Panc1 (cell line): ENCODE measurements at regions not wholly inside any gene's neighbourhood (a gene's known extent, or its start where the extent isn't known, plus 50 kb on each side); places are given as distances from the start of the nearest gene placed in this dataset.

Experiments used
- ATAC-seq: fragments of 200-7000 bp; cut with Tn5 transposase; 2 replicates; pipeline ENCODE4 v1.9.1; 2020; ENCODE audit warnings: mild to moderate bottlenecking, moderate library complexity
- BruUV-seq: library from RNA; stranded (reverse); fragments of 400-500 nt; replicated peaks from 2 replicates; lab custom pipeline; 2021; lab: Mats Ljungman, UMichigan
- CTCF ChIA-PET: fragments of 300-600 bp; sonication (Branson Sonifier 250); formaldehyde crosslinking; loops from one replicate; lab custom pipeline; 2022; ENCODE audit warnings: antibody characterized with exemption; lab: Charles Lee
- POLR2A ChIA-PET: fragments of 300-600 bp; sonication (Branson Sonifier 250); formaldehyde crosslinking; loops from one replicate; lab custom pipeline; 2022; ENCODE audit warnings: antibody characterized with exemption; lab: Charles Lee
- DNase-seq: peaks from one replicate; pipeline ENCODE4 v3.0.0-alpha.2; 2010; ENCODE audit warnings: low read depth, low spot score
- H3K27ac ChIP-seq: 2 replicates; pipeline ENCODE4 v1.5.1; 2011; ENCODE audit warnings: mild to moderate bottlenecking, low read length, inconsistent platforms
- H3K27me3 ChIP-seq: fragments of 200-500 bp; sonication (Bioruptor generic); 2 replicates; pipeline ENCODE4 v1.6.0; 2014; ENCODE audit warnings: low read length, inconsistent platforms; ENCODE audit not compliant: control insufficient read depth, insufficient read depth
- H3K36me3 ChIP-seq: fragments of 200-500 bp; sonication (Bioruptor generic); 2 replicates; pipeline ENCODE4 v1.5.1; 2014; ENCODE audit warnings: inconsistent platforms, mild to moderate bottlenecking, low read length, moderate library complexity; ENCODE audit not compliant: control insufficient read depth, insufficient read depth
- H3K4me1 ChIP-seq: 2 replicates; pipeline ENCODE4 v1.5.1; 2011; ENCODE audit warnings: inconsistent platforms, mild to moderate bottlenecking, low read length, moderate library complexity; ENCODE audit not compliant: control insufficient read depth, insufficient read depth
- H3K4me3 ChIP-seq, 2 experiments: 2 replicates each; pipeline ENCODE4 v1.5.1; 2011 to 2012; ENCODE audit warnings: low read depth in 2 of 2, low read length in 2 of 2, mild to moderate bottlenecking in 2 of 2, inconsistent platforms in 1 of 2, moderate library complexity in 1 of 2
- H3K9me3 ChIP-seq: fragments of 200-500 bp; sonication (Bioruptor generic); 2 replicates; pipeline ENCODE4 v1.5.1; 2014; ENCODE audit warnings: low read depth, mild to moderate bottlenecking, inconsistent platforms, low read length, moderate library complexity; ENCODE audit not compliant: control insufficient read depth, insufficient read depth
- POLR2AphosphoS5 ChIP-seq: IDR thresholded peaks from 2 replicates; pipeline ENCODE4 v1.6.1; 2012; ENCODE audit warnings: mild to moderate bottlenecking, low read depth, low read length, moderate library complexity
- SIN3A ChIP-seq: IDR thresholded peaks from 2 replicates; pipeline ENCODE4 v1.6.1; 2012; ENCODE audit warnings: low read depth, mild to moderate bottlenecking, low read length, moderate library complexity, borderline replicate concordance; ENCODE audit not compliant: insufficient read depth
- TCF7L2 ChIP-seq: IDR thresholded peaks from 2 replicates; pipeline ENCODE4 v1.6.1; 2011; ENCODE audit warnings: mild to moderate bottlenecking, low read depth, low read length, inconsistent platforms
- in situ Hi-C: cut with HindIII; loops from 2 replicates; pipeline ENCODE4 v1.10.0; 2016; ENCODE audit warnings: low sequenced_read_pairs, low pct_unique_long_range_greater_than_20kb
- intact Hi-C: fragments of 100-400 bp; cut with micrococcal nuclease; formaldehyde crosslinking; loops from one replicate; pipeline ENCODE4 v1.10.0; 2022; ENCODE audit not compliant: unreplicated experiment
- TF ChIP-seq, protein P1 (sequence below): fragments of 450-650 bp; IDR thresholded peaks from 2 replicates; pipeline ENCODE4 v1.5.1; 2017; ENCODE audit warnings: mild to moderate bottlenecking
- TF ChIP-seq, protein P2 (sequence below), 2 experiments: IDR thresholded peaks; 2 replicates each; pipeline ENCODE4 v1.6.1; 2011 to 2012; ENCODE audit warnings: low read depth in 2 of 2, control low read depth in 1 of 2, low read length in 1 of 2, mild to moderate bottlenecking in 1 of 2, moderate library complexity in 1 of 2; ENCODE audit not compliant: insufficient read depth in 1 of 2

- H3K27me3 ChIP-seq = no peaks in the 10 kb centered on the region
- no peak for DNase-seq
- BruUV-seq = no TSS peak
- no peaks in the 10 kb centered on the region for H3K36me3 ChIP-seq
- no peaks in the 10 kb centered on the region for H3K4me1 ChIP-seq
- ATAC-seq = peak; percentile 21; the same call in 1 of the 2 replicates
- POLR2A ChIA-PET = no interaction called here
- TF ChIP-seq TCF7L2 (no peak), SIN3A (no peak), POLR2AphosphoS5 (no peak)
- TF ChIP-seq, protein P1, sequence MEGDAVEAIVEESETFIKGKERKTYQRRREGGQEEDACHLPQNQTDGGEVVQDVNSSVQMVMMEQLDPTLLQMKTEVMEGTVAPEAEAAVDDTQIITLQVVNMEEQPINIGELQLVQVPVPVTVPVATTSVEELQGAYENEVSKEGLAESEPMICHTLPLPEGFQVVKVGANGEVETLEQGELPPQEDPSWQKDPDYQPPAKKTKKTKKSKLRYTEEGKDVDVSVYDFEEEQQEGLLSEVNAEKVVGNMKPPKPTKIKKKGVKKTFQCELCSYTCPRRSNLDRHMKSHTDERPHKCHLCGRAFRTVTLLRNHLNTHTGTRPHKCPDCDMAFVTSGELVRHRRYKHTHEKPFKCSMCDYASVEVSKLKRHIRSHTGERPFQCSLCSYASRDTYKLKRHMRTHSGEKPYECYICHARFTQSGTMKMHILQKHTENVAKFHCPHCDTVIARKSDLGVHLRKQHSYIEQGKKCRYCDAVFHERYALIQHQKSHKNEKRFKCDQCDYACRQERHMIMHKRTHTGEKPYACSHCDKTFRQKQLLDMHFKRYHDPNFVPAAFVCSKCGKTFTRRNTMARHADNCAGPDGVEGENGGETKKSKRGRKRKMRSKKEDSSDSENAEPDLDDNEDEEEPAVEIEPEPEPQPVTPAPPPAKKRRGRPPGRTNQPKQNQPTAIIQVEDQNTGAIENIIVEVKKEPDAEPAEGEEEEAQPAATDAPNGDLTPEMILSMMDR = no peak
- TF ChIP-seq, protein P2, sequence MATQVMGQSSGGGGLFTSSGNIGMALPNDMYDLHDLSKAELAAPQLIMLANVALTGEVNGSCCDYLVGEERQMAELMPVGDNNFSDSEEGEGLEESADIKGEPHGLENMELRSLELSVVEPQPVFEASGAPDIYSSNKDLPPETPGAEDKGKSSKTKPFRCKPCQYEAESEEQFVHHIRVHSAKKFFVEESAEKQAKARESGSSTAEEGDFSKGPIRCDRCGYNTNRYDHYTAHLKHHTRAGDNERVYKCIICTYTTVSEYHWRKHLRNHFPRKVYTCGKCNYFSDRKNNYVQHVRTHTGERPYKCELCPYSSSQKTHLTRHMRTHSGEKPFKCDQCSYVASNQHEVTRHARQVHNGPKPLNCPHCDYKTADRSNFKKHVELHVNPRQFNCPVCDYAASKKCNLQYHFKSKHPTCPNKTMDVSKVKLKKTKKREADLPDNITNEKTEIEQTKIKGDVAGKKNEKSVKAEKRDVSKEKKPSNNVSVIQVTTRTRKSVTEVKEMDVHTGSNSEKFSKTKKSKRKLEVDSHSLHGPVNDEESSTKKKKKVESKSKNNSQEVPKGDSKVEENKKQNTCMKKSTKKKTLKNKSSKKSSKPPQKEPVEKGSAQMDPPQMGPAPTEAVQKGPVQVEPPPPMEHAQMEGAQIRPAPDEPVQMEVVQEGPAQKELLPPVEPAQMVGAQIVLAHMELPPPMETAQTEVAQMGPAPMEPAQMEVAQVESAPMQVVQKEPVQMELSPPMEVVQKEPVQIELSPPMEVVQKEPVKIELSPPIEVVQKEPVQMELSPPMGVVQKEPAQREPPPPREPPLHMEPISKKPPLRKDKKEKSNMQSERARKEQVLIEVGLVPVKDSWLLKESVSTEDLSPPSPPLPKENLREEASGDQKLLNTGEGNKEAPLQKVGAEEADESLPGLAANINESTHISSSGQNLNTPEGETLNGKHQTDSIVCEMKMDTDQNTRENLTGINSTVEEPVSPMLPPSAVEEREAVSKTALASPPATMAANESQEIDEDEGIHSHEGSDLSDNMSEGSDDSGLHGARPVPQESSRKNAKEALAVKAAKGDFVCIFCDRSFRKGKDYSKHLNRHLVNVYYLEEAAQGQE (IDR thresholded peaks at IDR 0.05; ENCODE audit: insufficient read depth in 1 of 2, low read depth in 2 of 2, low read length in 1 of 2) = no peak
- in situ Hi-C loops = no loop called here
- no peak overlapping the region for H3K4me3 ChIP-seq
- CTCF ChIA-PET = no interaction called here
- H3K27ac ChIP-seq = no peak overlapping the region
- no peaks in the 10 kb centered on the region for H3K9me3 ChIP-seq
- intact Hi-C loops = no loop called here
These were observed 271.1 kb upstream of the CCL2 start for GRCh38 chr17:33983824-33984574.

DNA sequence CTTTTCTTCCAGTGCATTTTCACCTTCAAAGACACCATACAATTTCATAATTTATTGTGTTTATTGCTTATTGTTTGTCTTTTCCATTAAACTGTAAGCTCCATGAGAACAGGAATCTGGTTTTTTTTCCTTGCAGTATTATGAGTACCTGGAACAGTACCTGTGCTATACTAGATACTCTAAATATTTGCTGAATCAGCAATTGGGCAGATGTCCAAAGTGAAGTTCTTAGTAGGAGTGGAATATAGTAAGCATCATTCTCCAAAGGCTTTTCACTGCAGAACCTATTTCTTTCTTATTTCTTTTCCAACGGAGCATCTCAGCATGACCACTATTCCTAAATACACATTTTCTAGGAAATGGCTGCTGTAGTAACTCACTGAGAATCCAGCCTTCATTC is 269.0 kb upstream of the CCL2 start:
- Histone ChIP-seq H3K9me3 (no peaks in the 10 kb centered on the region), H3K36me3 (no peaks in the 10 kb centered on the region), H3K4me3 (no peak overlapping the region), H3K27ac (no peak overlapping the region), H3K4me1 (no peaks in the 10 kb centered on the region), H3K27me3 (no peaks in the 10 kb centered on the region; the same call in 1 of the 2 replicates)
- ChIA-PET POLR2A (no interaction called here), CTCF (no interaction called here)
- no peak for DNase-seq
- intact Hi-C loops = no loop called here
- no peak for TF ChIP-seq TCF7L2
- TF ChIP-seq, protein P1 = no peak
- no peak for TF ChIP-seq SIN3A
- TF ChIP-seq, protein P2 (IDR thresholded peaks at IDR 0.05; ENCODE audit: insufficient read depth in 1 of 2, low read depth in 2 of 2, low read length in 1 of 2) = no peak
- TF ChIP-seq POLR2AphosphoS5 = no peak
- no TSS peak for BruUV-seq
- ATAC-seq = no peak
- in situ Hi-C loops = no loop called here
